ENCODE measurements at regions not wholly inside any gene's neighbourhood (a gene's known extent, or its start where the extent isn't known, plus 50 kb on each side); places are given as distances from the start of the nearest gene placed in this dataset.

DNA sequence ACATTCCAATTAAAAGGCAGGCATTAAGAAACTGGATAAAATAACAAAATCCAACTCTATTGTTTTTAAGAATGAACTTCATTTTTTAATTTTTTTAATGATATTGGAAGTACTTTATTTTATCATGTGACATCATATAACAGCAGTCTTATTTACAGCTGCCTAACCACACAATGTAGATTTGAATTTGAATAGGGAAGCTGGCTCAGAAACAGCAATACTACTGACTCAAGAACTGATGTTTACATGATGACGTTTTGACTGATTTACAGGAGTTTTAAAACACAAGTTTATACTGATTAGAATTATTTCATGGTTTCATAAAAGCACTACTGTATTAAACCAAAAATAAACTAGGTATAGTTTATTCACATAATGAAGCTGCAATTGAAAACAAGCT is 348.7 kb upstream of the NR5A2 start:
- no peak overlapping the region for H3K27ac ChIP-seq (ENCODE audit: low read depth in 2 of 2, low read length in 2 of 2)
- no peaks in the 10 kb centered on the region for H3K4me1 ChIP-seq (ENCODE audit: control insufficient read depth in 2 of 3, insufficient read depth in 2 of 3, low read depth in 1 of 3, low read length in 3 of 3)
- H3K9me3 ChIP-seq (ENCODE audit: control insufficient read depth in 2 of 3, insufficient read depth in 1 of 3, low read length in 3 of 3), result no peaks in the 10 kb centered on the region
- TF ChIP-seq, protein P1, sequence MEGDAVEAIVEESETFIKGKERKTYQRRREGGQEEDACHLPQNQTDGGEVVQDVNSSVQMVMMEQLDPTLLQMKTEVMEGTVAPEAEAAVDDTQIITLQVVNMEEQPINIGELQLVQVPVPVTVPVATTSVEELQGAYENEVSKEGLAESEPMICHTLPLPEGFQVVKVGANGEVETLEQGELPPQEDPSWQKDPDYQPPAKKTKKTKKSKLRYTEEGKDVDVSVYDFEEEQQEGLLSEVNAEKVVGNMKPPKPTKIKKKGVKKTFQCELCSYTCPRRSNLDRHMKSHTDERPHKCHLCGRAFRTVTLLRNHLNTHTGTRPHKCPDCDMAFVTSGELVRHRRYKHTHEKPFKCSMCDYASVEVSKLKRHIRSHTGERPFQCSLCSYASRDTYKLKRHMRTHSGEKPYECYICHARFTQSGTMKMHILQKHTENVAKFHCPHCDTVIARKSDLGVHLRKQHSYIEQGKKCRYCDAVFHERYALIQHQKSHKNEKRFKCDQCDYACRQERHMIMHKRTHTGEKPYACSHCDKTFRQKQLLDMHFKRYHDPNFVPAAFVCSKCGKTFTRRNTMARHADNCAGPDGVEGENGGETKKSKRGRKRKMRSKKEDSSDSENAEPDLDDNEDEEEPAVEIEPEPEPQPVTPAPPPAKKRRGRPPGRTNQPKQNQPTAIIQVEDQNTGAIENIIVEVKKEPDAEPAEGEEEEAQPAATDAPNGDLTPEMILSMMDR (IDR thresholded peaks at IDR 0.05; ENCODE audit: borderline replicate concordance, extremely low read depth, insufficient read depth), result no peak
- no peak overlapping the region for H3K4me3 ChIP-seq (ENCODE audit: low read length in 3 of 3)
- intact Hi-C loops (cut with DNase I), result no loop called here
- DNase-seq (no peak), FAIRE-seq (no peak)
- no peaks in the 10 kb centered on the region for H3K36me3 ChIP-seq (ENCODE audit: control insufficient read depth in 2 of 3, insufficient read depth in 3 of 3, low read length in 3 of 3)
- no peak overlapping the region for H3K9ac ChIP-seq (ENCODE audit: low read length in 3 of 3)
- no peaks in the 10 kb centered on the region for H3K27me3 ChIP-seq (ENCODE audit: control insufficient read depth, insufficient read depth, low read length)

DNA sequence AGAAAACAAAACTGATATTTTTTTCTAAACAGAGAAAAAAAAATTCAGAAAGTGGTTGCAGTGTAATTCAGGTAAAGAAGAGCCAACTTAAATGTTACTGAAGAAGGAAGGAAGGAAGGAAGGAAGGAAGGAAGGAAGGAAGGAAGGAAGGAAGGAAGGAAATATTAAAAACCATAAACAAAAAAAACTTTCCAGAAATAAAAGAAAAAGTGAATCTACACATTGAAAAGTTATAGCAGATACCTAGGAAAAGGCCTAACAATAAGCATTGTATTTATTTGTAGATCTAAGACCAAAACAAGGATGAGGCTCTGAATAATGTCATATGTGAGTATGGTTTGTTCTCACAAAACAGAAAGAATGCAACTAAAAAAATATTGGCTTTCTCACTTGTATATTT is 345.4 kb upstream of the NR5A2 start:
- no peaks in the 10 kb centered on the region for H3K36me3 ChIP-seq (ENCODE audit: control insufficient read depth in 2 of 3, insufficient read depth in 3 of 3, low read length in 3 of 3)
- DNase-seq, result no peak
- H3K4me1 ChIP-seq (ENCODE audit: control insufficient read depth in 2 of 3, insufficient read depth in 2 of 3, low read depth in 1 of 3, low read length in 3 of 3), result no peaks in the 10 kb centered on the region
- no peaks in the 10 kb centered on the region for H3K9me3 ChIP-seq (ENCODE audit: control insufficient read depth in 2 of 3, insufficient read depth in 1 of 3, low read length in 3 of 3)
- no peaks in the 10 kb centered on the region for H3K27me3 ChIP-seq (ENCODE audit: control insufficient read depth, insufficient read depth, low read length)
- FAIRE-seq, result no peak
- TF ChIP-seq, protein P1 (IDR thresholded peaks at IDR 0.05; ENCODE audit: borderline replicate concordance, extremely low read depth, insufficient read depth), result no peak
- H3K9ac ChIP-seq (ENCODE audit: low read length in 3 of 3), result no peak overlapping the region
- no peak overlapping the region for H3K4me3 ChIP-seq (ENCODE audit: low read length in 3 of 3)
- H3K27ac ChIP-seq (ENCODE audit: low read depth in 2 of 2, low read length in 2 of 2), result no peak overlapping the region
- intact Hi-C loops (cut with DNase I), result loop anchor here (10.0 kb wide), 1 partner anchor 813 kb away; no protein-coding TSS in a partner anchor

DNA sequence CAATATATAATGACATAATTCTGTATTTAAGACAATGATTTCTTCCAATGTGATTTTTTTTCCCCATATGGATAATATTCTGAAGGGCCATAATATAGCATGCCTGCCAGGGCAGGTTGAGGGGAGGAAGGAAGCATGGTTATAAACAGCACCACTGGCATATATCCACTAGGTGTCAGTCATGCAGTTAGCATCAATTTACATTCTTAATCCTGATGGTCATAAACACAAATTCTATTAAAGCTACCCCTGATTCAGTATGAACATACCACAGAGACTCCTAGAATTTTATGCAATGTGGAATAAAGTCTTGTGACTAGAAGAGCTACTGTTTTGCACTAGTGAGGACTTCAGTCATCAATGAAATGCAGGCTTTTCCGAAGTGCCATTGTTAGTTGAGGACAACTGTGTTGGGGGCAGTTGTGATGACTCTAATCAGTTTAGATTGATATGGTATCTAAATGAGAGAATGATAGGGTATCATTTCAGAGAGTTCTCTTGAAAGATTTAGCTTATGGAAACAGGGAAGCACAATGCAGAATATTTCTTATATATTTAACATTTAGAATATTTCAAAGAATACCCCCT is 342.7 kb upstream of the NR5A2 start:
- Histone ChIP-seq H3K4me1 (ENCODE audit: control insufficient read depth in 2 of 3, insufficient read depth in 2 of 3, low read depth in 1 of 3, low read length in 3 of 3) (no peaks in the 10 kb centered on the region), H3K27ac (ENCODE audit: low read depth in 2 of 2, low read length in 2 of 2) (no peak overlapping the region), H3K9ac (ENCODE audit: low read length in 3 of 3) (no peak overlapping the region), H3K9me3 (ENCODE audit: control insufficient read depth in 2 of 3, insufficient read depth in 1 of 3, low read length in 3 of 3) (no peaks in the 10 kb centered on the region), H3K27me3 (ENCODE audit: control insufficient read depth, insufficient read depth, low read length) (no peaks in the 10 kb centered on the region), H3K4me3 (ENCODE audit: low read length in 3 of 3) (no peak overlapping the region), H3K36me3 (ENCODE audit: control insufficient read depth in 2 of 3, insufficient read depth in 3 of 3, low read length in 3 of 3) (no peaks in the 10 kb centered on the region)
- intact Hi-C loops (cut with DNase I), result loop anchor here (10.0 kb wide), 1 partner anchor 810 kb away; no protein-coding TSS in a partner anchor
- DNase-seq, result peak in 3 of 5 donors; percentile 24 to 74 (median 69)
- TF ChIP-seq, protein P1 (IDR thresholded peaks at IDR 0.05; ENCODE audit: borderline replicate concordance, extremely low read depth, insufficient read depth), result peak; percentile 76
- FAIRE-seq, result peak; percentile 66

DNA sequence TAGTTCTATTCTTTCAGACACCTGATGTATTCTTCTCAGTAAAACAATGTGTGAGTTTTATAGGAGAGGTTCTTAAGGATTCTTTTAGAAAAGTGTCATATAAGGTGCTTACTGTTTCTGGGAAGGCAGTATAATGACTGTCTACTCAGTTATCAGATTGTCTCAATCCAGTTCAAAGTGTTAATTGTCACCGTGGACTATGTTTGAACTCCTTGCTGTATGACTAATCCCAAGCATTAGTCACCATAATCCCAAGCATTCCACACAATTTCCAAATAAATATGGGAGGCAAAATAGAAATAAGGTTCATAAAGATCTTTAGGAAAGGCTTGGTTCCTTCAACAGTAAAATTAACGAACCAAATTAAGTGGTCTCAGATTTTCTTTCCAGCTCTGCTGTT is 342.1 kb upstream of the NR5A2 start:
- Histone ChIP-seq H3K36me3 (ENCODE audit: control insufficient read depth in 2 of 3, insufficient read depth in 3 of 3, low read length in 3 of 3) (no peaks in the 10 kb centered on the region), H3K27me3 (ENCODE audit: control insufficient read depth, insufficient read depth, low read length) (no peaks in the 10 kb centered on the region), H3K9ac (ENCODE audit: low read length in 3 of 3) (no peak overlapping the region), H3K4me1 (ENCODE audit: control insufficient read depth in 2 of 3, insufficient read depth in 2 of 3, low read depth in 1 of 3, low read length in 3 of 3) (no peaks in the 10 kb centered on the region), H3K27ac (ENCODE audit: low read depth in 2 of 2, low read length in 2 of 2) (no peak overlapping the region), H3K9me3 (ENCODE audit: control insufficient read depth in 2 of 3, insufficient read depth in 1 of 3, low read length in 3 of 3) (no peaks in the 10 kb centered on the region), H3K4me3 (ENCODE audit: low read length in 3 of 3) (no peak overlapping the region)
- intact Hi-C loops (cut with DNase I), result loop anchor here (10.0 kb wide), 1 partner anchor 809 kb away; no protein-coding TSS in a partner anchor
- FAIRE-seq (no peak), DNase-seq (no peak)
- TF ChIP-seq, protein P1 (IDR thresholded peaks at IDR 0.05; ENCODE audit: borderline replicate concordance, extremely low read depth, insufficient read depth), result no peak

All from kidney (tissue), 13 donors.